ENCODE measurements at regions not wholly inside any gene's neighbourhood (a gene's known extent, or its start where the extent isn't known, plus 50 kb on each side); places are given as distances from the start of the nearest gene placed in this dataset.

- Mint-ChIP-seq H3K4me3 (no peak overlapping the region), H3K4me1 (no peaks in the 10 kb centered on the region), H3K27ac (no peak overlapping the region), H3K27me3 (ENCODE audit: low read depth in 3 of 3) (peaks cover 1 to 5% (median 4%) of the 10 kb centered on the region in 3 donors), H3K36me3 (no peaks in the 10 kb centered on the region), H3K9me3 (peaks cover 2 to 24% (median 12%) of the 10 kb centered on the region in 7 donors)
- Histone ChIP-seq H3K36me3 (replicated peaks in 1 of 2; ENCODE audit: control insufficient read depth in 1 of 2, insufficient read depth in 2 of 2, low read length in 2 of 2) (no peaks in the 10 kb centered on the region), H2AFZ (ENCODE audit: insufficient read depth, low read depth, low read length, poor library complexity, severe bottlenecking) (no peak overlapping the region), H3K9me3 (replicated peaks in 1 of 2; ENCODE audit: control insufficient read depth in 1 of 2, insufficient read depth in 1 of 2, low read length in 2 of 2) (peaks cover 0 to 8% of the 10 kb centered on the region in 2 donors), H3K9ac (ENCODE audit: insufficient read depth, low read length, poor library complexity, severe bottlenecking) (no peak overlapping the region), H3K4me1 (ENCODE audit: control insufficient read depth in 1 of 2, insufficient read depth in 2 of 2, low read length in 2 of 2) (no peaks in the 10 kb centered on the region), H3K27ac (ENCODE audit: low read depth in 1 of 2, low read length in 2 of 2) (no peak overlapping the region), H3K27me3 (ENCODE audit: control insufficient read depth in 2 of 2, insufficient read depth in 2 of 2, low read length in 2 of 2) (no peaks in the 10 kb centered on the region), H4K20me1 (ENCODE audit: insufficient read depth, low read length) (no peaks in the 10 kb centered on the region), H3K4me3 (replicated peaks in 1 of 3; ENCODE audit: low read depth in 2 of 3, low read length in 3 of 3) (no peak overlapping the region), H3K79me2 (ENCODE audit: insufficient read depth, low read length) (no peaks in the 10 kb centered on the region), H3K4me2 (replicated peaks; ENCODE audit: extremely low read depth, low read length, poor library complexity, severe bottlenecking) (no peak overlapping the region)
- intact Hi-C loops (cut with micrococcal nuclease): no loop called here
- DNase-seq: no peak
- WGBS (ENCODE audit: insufficient coverage): 75% methylated on average over 5 of the region's 5 CpGs
- no peak for TF ChIP-seq CTCF (IDR thresholded peaks at IDR 0.05)
These were observed 585.5 kb downstream of the AJAP1 start for GRCh38 chr1:5239911-5240310.

- no peak overlapping the region for H3K4me3 Mint-ChIP-seq
- H2AFZ ChIP-seq (ENCODE audit: insufficient read depth, low read depth, low read length, poor library complexity, severe bottlenecking): no peak overlapping the region
- no peak overlapping the region for H3K9ac ChIP-seq (ENCODE audit: insufficient read depth, low read length, poor library complexity, severe bottlenecking)
- H4K20me1 ChIP-seq (ENCODE audit: insufficient read depth, low read length): no peaks in the 10 kb centered on the region
- H3K4me1 Mint-ChIP-seq: no peaks in the 10 kb centered on the region
- no peak overlapping the region for H3K4me3 ChIP-seq (replicated peaks in 1 of 3; ENCODE audit: low read depth in 2 of 3, low read length in 3 of 3)
- no peak overlapping the region for H3K27ac Mint-ChIP-seq
- H3K27ac ChIP-seq (ENCODE audit: low read depth in 1 of 2, low read length in 2 of 2): no peak overlapping the region
- peaks cover 0 to 5% of the 10 kb centered on the region in 2 donors for H3K9me3 ChIP-seq (replicated peaks in 1 of 2; ENCODE audit: control insufficient read depth in 1 of 2, insufficient read depth in 1 of 2, low read length in 2 of 2)
- no peaks in the 10 kb centered on the region for H3K27me3 ChIP-seq (ENCODE audit: control insufficient read depth in 2 of 2, insufficient read depth in 2 of 2, low read length in 2 of 2)
- no peaks in the 10 kb centered on the region for H3K79me2 ChIP-seq (ENCODE audit: insufficient read depth, low read length)
- intact Hi-C loops (cut with micrococcal nuclease): no loop called here
- H3K36me3 Mint-ChIP-seq: no peaks in the 10 kb centered on the region
- H3K9me3 Mint-ChIP-seq: peaks cover 0 to 24% (median 6%) of the 10 kb centered on the region in 7 donors
- H3K27me3 Mint-ChIP-seq (ENCODE audit: low read depth in 3 of 3): peaks cover 1 to 4% (median 3%) of the 10 kb centered on the region in 3 donors
- no peak for TF ChIP-seq CTCF (IDR thresholded peaks at IDR 0.05)
- H3K4me2 ChIP-seq (replicated peaks; ENCODE audit: extremely low read depth, low read length, poor library complexity, severe bottlenecking): no peak overlapping the region
- H3K4me1 ChIP-seq (ENCODE audit: control insufficient read depth in 1 of 2, insufficient read depth in 2 of 2, low read length in 2 of 2): no peaks in the 10 kb centered on the region
- no peak for DNase-seq
- H3K36me3 ChIP-seq (replicated peaks in 1 of 2; ENCODE audit: control insufficient read depth in 1 of 2, insufficient read depth in 2 of 2, low read length in 2 of 2): no peaks in the 10 kb centered on the region
- 91% methylated on average over 11 of the region's 19 CpGs for WGBS (ENCODE audit: insufficient coverage)
These were observed 584.1 kb downstream of the AJAP1 start for GRCh38 chr1:5238351-5239130.
